GM13976 (cell line): ENCODE measurements at regions not wholly inside any gene's neighbourhood (a gene's known extent, or its start where the extent isn't known, plus 50 kb on each side); places are given as distances from the start of the nearest gene placed in this dataset.
A peak's percentile ranks its signal among the peaks of the same experiment; 100 is the strongest.

ENCODE experiments used
- DNase-seq: peaks from one replicate; pipeline ENCODE4 v3.0.0; 2012; ENCODE audit warnings: low spot score
- CTCF ChIP-seq: IDR thresholded peaks from 2 replicates; pipeline ENCODE4 v1.5.1; 2012; ENCODE audit warnings: borderline replicate concordance, mild to moderate bottlenecking; ENCODE audit not compliant: insufficient read depth; ENCODE audit errors: extremely low read depth, missing control alignments, control extremely low read depth
- in situ Hi-C: fragments of 300-500 bp; cut with MboI; formaldehyde crosslinking; loops from one replicate; pipeline ENCODE4 v1.12.0; 2022; ENCODE audit warnings: low sequenced_read_pairs, mixed read lengths, inconsistent platforms; ENCODE audit not compliant: unreplicated experiment

- TF ChIP-seq CTCF, result no peak
- no peak for DNase-seq
- in situ Hi-C loops, result no loop called here
These were observed 776.3 kb downstream of the TUSC7 start for GRCh38 chr3:117485841-117486240.

DNA sequence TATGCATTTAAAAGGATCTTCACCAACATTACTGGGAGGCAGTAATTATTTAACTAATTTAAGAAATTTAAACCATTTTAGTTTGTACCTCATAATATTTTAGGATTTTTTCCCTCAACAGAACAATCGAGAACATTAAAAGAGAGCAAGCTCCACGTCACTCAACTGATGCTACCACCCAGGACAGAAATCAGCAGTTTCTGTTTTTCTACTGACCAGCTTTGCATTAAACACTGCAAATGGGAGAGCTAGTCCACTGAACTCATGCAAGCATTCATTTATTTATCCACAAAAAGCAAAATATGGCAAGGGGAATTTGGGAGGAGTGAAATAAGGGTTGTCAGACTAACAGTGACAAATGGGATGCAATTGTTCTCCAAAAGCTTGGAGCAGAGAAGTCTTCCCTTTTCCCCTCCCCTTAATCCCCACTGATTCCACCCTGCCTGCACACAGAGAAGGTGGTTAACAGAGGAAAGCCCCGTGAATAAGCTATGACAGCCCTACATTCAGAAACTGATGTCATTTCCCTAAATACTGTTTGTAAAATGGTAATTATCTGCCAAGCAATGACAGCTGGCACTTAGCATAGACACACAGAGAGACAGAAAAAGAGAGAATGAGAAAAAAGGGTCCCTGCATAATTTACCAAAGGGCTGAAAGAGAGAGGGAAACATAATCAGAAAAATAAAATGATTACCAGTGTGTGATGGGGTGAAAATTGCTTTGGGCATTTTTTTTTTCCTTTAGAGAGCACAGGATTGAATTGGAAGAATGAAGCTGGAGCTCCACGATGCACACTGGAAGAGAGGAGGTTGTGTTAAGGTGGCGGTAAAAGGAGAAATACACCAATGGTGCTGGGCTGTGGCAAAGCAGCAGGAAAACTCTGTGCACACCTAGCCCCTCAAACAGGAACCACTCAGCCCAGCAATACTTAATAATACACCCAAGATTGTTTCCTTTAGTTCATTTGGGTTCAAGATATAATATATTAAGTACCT, 777.4 kb downstream of the TUSC7 start:
- peak; percentile 8 for DNase-seq
- no peak for TF ChIP-seq CTCF
- in situ Hi-C loops, result no loop called here

- in situ Hi-C loops, result no loop called here
- no peak for DNase-seq
- TF ChIP-seq CTCF, result no peak
These were observed 779.4 kb downstream of the TUSC7 start for GRCh38 chr3:117488983-117489382.

DNA sequence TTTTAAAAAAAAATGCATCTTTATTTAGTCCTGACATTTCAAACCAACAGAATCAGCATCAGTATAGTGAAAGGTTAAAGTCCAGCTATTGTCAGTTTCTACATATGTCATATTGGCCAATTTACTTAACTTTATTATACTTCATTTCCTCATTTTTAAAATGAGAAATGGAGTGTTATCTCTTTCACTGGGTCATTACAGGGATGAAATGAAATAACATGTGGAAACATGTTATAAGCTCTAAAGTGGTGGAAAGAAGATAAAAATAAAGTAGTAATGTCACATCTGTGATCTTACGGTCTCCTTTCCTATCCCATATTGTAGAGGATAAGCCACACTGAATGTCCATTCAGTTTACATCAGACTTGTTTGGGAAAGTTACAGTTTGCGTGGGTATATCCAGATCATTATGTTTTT, 780.1 kb downstream of the TUSC7 start:
- TF ChIP-seq CTCF, result no peak

GRCh38 chr3:117490716-117491115, 781.1 kb downstream of the TUSC7 start:
- in situ Hi-C loops, result no loop called here
- TF ChIP-seq CTCF, result no peak
- DNase-seq, result no peak

More for the DNA sequence above, 780.1 kb downstream of the TUSC7 start:
- in situ Hi-C loops, result no loop called here
- no peak for DNase-seq

DNA sequence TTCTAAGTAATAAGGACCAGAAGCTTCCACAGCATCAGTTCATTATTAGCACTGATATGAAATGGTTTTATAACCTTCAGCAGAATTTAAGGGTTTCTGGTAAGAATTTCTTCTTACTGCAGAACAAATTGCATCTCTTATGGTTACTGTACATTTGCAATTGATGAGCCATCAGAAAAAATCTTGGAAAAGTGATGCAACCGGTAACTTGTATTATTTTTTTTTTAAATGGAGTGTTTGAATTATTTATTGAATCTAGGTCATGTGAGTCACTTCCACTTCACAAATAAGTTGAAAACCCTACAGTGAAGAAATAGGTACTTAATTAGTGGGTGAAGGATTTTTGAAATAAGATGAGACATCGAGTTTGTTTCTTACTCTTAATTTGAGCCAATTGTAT, 786.0 kb downstream of the TUSC7 start:
- DNase-seq, result no peak
- in situ Hi-C loops, result no loop called here
- TF ChIP-seq CTCF, result no peak
